Neuronal stem cell (in vitro differentiated cells): ENCODE measurements at regions not wholly inside any gene's neighbourhood (a gene's known extent, or its start where the extent isn't known, plus 50 kb on each side); places are given as distances from the start of the nearest gene placed in this dataset.
"Not testable (repeated sequence)": the region's sequence is repeated elsewhere in the genome, so short reads cannot be mapped to it uniquely, and the experiment has no call there.

ENCODE experiments used
- DNase-seq: peaks from one replicate; pipeline ENCODE4 v3.0.0-alpha.2; 2013; ENCODE audit warnings: low spot score
- H2AFZ ChIP-seq: one replicate; pipeline ENCODE4 v1.6.1; 2013; ENCODE audit warnings: mild to moderate bottlenecking, low read length, inconsistent platforms
- H2AK5ac ChIP-seq: 2 replicates; pipeline ENCODE4 v1.6.1; 2013; ENCODE audit warnings: low read depth, mild to moderate bottlenecking, inconsistent platforms, low read length, moderate library complexity, mixed read lengths
- H2BK120ac ChIP-seq: 2 replicates; pipeline ENCODE4 v1.6.1; 2013; ENCODE audit warnings: low read depth, mild to moderate bottlenecking, inconsistent platforms, low read length, moderate library complexity, mixed read lengths
- H2BK12ac ChIP-seq: one replicate; pipeline ENCODE4 v1.6.1; 2013; ENCODE audit warnings: low read length, inconsistent platforms
- H2BK15ac ChIP-seq: 2 replicates; pipeline ENCODE4 v1.6.1; 2013; ENCODE audit warnings: mild to moderate bottlenecking, low read length, inconsistent platforms, mixed read lengths
- H2BK5ac ChIP-seq: one replicate; pipeline ENCODE4 v1.6.1; 2013; ENCODE audit warnings: inconsistent platforms, mild to moderate bottlenecking, low read length, moderate library complexity
- H3K14ac ChIP-seq: one replicate; pipeline ENCODE4 v1.6.1; 2013; ENCODE audit warnings: low read length, inconsistent platforms
- H3K18ac ChIP-seq: 2 replicates; pipeline ENCODE4 v1.6.1; 2013; ENCODE audit warnings: low read length, inconsistent platforms
- H3K23ac ChIP-seq: 2 replicates; pipeline ENCODE4 v1.6.1; 2013; ENCODE audit warnings: low read depth, mild to moderate bottlenecking, mixed read lengths, low read length, inconsistent platforms; ENCODE audit not compliant: poor library complexity
- H3K27ac ChIP-seq: replicated peaks from 3 replicates; pipeline ENCODE4 v1.5.1; 2013; ENCODE audit warnings: low read length, inconsistent platforms
- H3K27me3 ChIP-seq, 3 experiments: 2 replicates each; pipeline ENCODE4 v1.6.1; 2013; ENCODE audit warnings: low read length in 3 of 3, mild to moderate bottlenecking in 2 of 3, inconsistent platforms in 1 of 3, low read depth in 1 of 3, mixed read lengths in 1 of 3, moderate library complexity in 1 of 3; ENCODE audit not compliant: control insufficient read depth in 3 of 3, insufficient read depth in 3 of 3
- H3K36me3 ChIP-seq, 2 donors: replicated peaks in 1 of 2; 2 replicates each; pipeline ENCODE4 v1.6.1; 2013; ENCODE audit warnings: low read length in 2 of 2; ENCODE audit not compliant: control insufficient read depth in 2 of 2, insufficient read depth in 2 of 2
- H3K4ac ChIP-seq: 2 replicates; pipeline ENCODE4 v1.6.1; 2013; ENCODE audit warnings: inconsistent platforms, mild to moderate bottlenecking, low read length, moderate library complexity
- H3K4me1 ChIP-seq, 2 donors: 1 replicate in 1 of 2; 2 replicates in 1 of 2; pipeline ENCODE4 v1.6.1; 2013; ENCODE audit warnings: low read length in 2 of 2, low read depth in 1 of 2; ENCODE audit not compliant: control insufficient read depth in 2 of 2, insufficient read depth in 1 of 2
- H3K4me2 ChIP-seq: one replicate; pipeline ENCODE4 v1.6.1; 2013; ENCODE audit warnings: mild to moderate bottlenecking, low read length, inconsistent platforms; ENCODE audit not compliant: insufficient read depth, poor library complexity, severe bottlenecking
- H3K4me3 ChIP-seq, 2 donors: 2 replicates each; pipeline ENCODE4 v1.5.1; 2013; ENCODE audit warnings: low read length in 2 of 2, mild to moderate bottlenecking in 2 of 2, inconsistent platforms in 1 of 2, moderate library complexity in 1 of 2
- H3K79me1 ChIP-seq: one replicate; pipeline ENCODE4 v1.6.1; 2013; ENCODE audit warnings: low read depth, mild to moderate bottlenecking, inconsistent platforms, low read length, moderate library complexity
- H3K9ac ChIP-seq: one replicate; pipeline ENCODE4 v1.6.1; 2013; ENCODE audit warnings: mild to moderate bottlenecking, low read depth, low read length, inconsistent platforms; ENCODE audit not compliant: poor library complexity
- H3K9me3 ChIP-seq, 2 donors: replicated peaks in 1 of 2; 2 replicates each; pipeline versions ENCODE3 to v1.6.1; 2013; ENCODE audit warnings: low read length in 2 of 2, mild to moderate bottlenecking in 2 of 2, inconsistent platforms in 1 of 2, low read depth in 1 of 2, mixed read lengths in 1 of 2, moderate library complexity in 1 of 2; ENCODE audit not compliant: control insufficient read depth in 2 of 2, insufficient read depth in 1 of 2
- H4K8ac ChIP-seq: one replicate; pipeline ENCODE4 v1.6.1; 2013; ENCODE audit warnings: low read depth, mild to moderate bottlenecking, inconsistent platforms, low read length, moderate library complexity
- H4K91ac ChIP-seq: one replicate; pipeline ENCODE4 v1.6.1; 2013; ENCODE audit warnings: low read length, low read depth, mild to moderate bottlenecking, inconsistent platforms; ENCODE audit not compliant: poor library complexity
- WGBS, 2 donors: extraction: QIAGEN DNeasy Blood & Tissue Kit; methylation state at CpG; one replicate each; pipeline ENCODE4 v1.1.7; 2013; ENCODE audit warnings: missing lambda C conversion rate in 2 of 2, mixed read lengths in 1 of 2; ENCODE audit not compliant: insufficient read length in 2 of 2, insufficient replicate concordance in 1 of 2; ENCODE audit errors: extremely low coverage in 2 of 2; 5-methylcytosine and 5-hydroxymethylcytosine counted together

DNA sequence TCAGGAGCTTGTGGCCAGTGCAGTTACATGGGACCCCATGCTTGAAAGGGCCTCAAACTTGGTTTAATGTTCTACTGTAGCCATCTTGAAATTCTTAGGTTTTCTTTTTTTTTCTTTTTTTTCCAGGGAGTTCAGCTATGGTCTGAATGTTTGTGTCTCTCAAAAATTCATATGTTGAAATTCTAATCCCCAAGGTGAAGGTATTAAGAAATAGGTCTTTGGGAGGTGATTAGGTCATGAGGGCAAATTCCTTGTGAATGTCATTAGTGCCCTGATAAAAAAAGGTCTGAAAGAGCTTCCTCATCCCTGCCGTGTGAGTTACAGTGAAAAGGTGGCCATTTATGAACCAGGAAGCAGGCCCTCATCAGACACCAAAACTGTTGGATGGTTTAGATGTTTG, 324.1 kb downstream of the C12orf75 start:
- H3K14ac ChIP-seq = no peak overlapping the region
- H3K4ac ChIP-seq = no peak overlapping the region
- no peaks in the 10 kb centered on the region for H3K79me1 ChIP-seq
- no peak overlapping the region for H3K4me3 ChIP-seq
- H3K36me3 ChIP-seq = no peaks in the 10 kb centered on the region
- WGBS, 2 donors = no CpG with 5 or more reads among the region's 1 CpG
- no peak overlapping the region for H4K8ac ChIP-seq
- no peak overlapping the region for H2AK5ac ChIP-seq
- no peak overlapping the region for H3K4me2 ChIP-seq
- H3K23ac ChIP-seq = no peak overlapping the region
- H3K4me1 ChIP-seq = peaks cover 4 to 5% of the 10 kb centered on the region in 2 donors
- H2BK5ac ChIP-seq = no peak overlapping the region
- no peak for DNase-seq
- H4K91ac ChIP-seq = no peak overlapping the region
- no peak overlapping the region for H2BK15ac ChIP-seq
- H2BK12ac ChIP-seq = no peak overlapping the region
- no peak overlapping the region for H3K18ac ChIP-seq
- no peak overlapping the region for H3K9ac ChIP-seq
- no peaks in the 10 kb centered on the region for H3K27me3 ChIP-seq
- peaks cover 0 to 9% of the 10 kb centered on the region in 2 donors for H3K9me3 ChIP-seq
- H2BK120ac ChIP-seq = no peak overlapping the region
- no peak overlapping the region for H2AFZ ChIP-seq
- H3K27ac ChIP-seq = no peak overlapping the region

- H4K8ac ChIP-seq = no peak overlapping the region
- no peak overlapping the region for H2AK5ac ChIP-seq
- H3K79me1 ChIP-seq = no peaks in the 10 kb centered on the region
- H3K18ac ChIP-seq = no peak overlapping the region
- H4K91ac ChIP-seq = no peak overlapping the region
- no peaks in the 10 kb centered on the region for H3K36me3 ChIP-seq
- no peak overlapping the region for H2BK5ac ChIP-seq
- no peak overlapping the region for H2AFZ ChIP-seq
- H3K4me1 ChIP-seq = peaks cover 5 to 6% of the 10 kb centered on the region in 2 donors
- no peak overlapping the region for H2BK15ac ChIP-seq
- no peaks in the 10 kb centered on the region for H3K9me3 ChIP-seq
- H3K14ac ChIP-seq = no peak overlapping the region
- no peak overlapping the region for H3K23ac ChIP-seq
- no peak overlapping the region for H3K9ac ChIP-seq
- H3K27ac ChIP-seq = no peak overlapping the region
- H2BK120ac ChIP-seq = no peak overlapping the region
- no peaks in the 10 kb centered on the region for H3K27me3 ChIP-seq
- DNase-seq = no peak
- WGBS, 2 donors = no CpG with 5 or more reads among the region's 2 CpGs
- no peak overlapping the region for H3K4me2 ChIP-seq
- H3K4me3 ChIP-seq = no peak overlapping the region
- no peak overlapping the region for H3K4ac ChIP-seq
- H2BK12ac ChIP-seq = no peak overlapping the region
Observed at GRCh38 chr12:105658389-105658788, 327.9 kb downstream of the C12orf75 start.

DNA sequence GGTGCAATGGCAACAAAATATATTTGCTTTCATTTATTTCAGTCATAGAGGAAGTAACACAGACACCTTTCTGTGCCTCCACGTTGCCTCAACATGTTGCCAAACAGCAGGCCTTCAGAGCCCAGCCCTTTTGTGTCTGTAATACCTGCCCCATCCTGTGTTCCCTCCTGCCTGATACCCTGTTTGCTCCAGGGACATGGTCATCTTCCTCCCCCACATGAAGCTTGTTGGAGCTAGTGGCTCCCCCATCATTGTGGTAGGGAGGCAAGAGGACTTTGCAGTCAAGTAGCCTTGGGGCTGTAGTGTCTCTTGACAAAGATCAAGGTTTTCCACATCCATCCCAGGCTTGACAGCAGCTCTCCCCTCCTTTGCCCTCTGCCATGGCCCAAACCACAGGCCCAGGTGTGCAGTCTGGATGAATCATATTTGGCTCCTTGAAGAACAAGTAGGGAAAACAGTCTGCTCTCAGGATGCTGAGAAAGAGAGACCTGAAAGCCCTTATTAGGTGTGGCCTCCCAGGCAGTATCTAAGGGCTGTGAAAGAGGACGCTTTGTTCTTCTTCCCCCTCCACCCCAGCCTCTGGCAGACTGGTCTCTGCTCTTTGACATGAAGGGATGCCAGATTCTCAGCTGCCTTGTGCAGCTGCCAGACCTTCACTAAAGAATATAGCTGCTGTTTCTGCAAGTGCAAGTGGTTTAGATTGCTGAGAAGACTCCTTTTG, 329.0 kb downstream of the C12orf75 start:
- H3K23ac ChIP-seq = no peak overlapping the region
- no peak overlapping the region for H4K91ac ChIP-seq
- H2AK5ac ChIP-seq = no peak overlapping the region
- no peak overlapping the region for H4K8ac ChIP-seq
- H2BK15ac ChIP-seq = peak overlapping the region; percentile 34
- H3K27me3 ChIP-seq = no peaks in the 10 kb centered on the region
- no peak overlapping the region for H3K14ac ChIP-seq
- H3K4me1 ChIP-seq = peaks cover 5 to 6% of the 10 kb centered on the region in 2 donors
- no peak overlapping the region for H3K18ac ChIP-seq
- H2AFZ ChIP-seq = no peak overlapping the region
- H2BK5ac ChIP-seq = no peak overlapping the region
- no peaks in the 10 kb centered on the region for H3K9me3 ChIP-seq
- no peak overlapping the region for H2BK120ac ChIP-seq
- no peak overlapping the region for H3K4me3 ChIP-seq
- H3K4me2 ChIP-seq = no peak overlapping the region
- WGBS, 2 donors = no CpG with 5 or more reads among the region's 2 CpGs
- H3K9ac ChIP-seq = no peak overlapping the region
- DNase-seq = no peak
- no peak overlapping the region for H3K4ac ChIP-seq
- no peaks in the 10 kb centered on the region for H3K79me1 ChIP-seq
- H2BK12ac ChIP-seq = no peak overlapping the region
- no peak overlapping the region for H3K27ac ChIP-seq
- no peaks in the 10 kb centered on the region for H3K36me3 ChIP-seq

GRCh38 chr12:105664765-105665164, 334.3 kb downstream of the C12orf75 start:
- not testable (repeated sequence) for H2BK12ac ChIP-seq, H2BK15ac ChIP-seq, H3K36me3 ChIP-seq, H3K4ac ChIP-seq, H3K27ac ChIP-seq, H3K9ac ChIP-seq, H4K91ac ChIP-seq, H2BK120ac ChIP-seq, H2AK5ac ChIP-seq, H3K18ac ChIP-seq, H3K14ac ChIP-seq, H3K79me1 ChIP-seq, H3K23ac ChIP-seq, H3K4me1 ChIP-seq, H2AFZ ChIP-seq, H2BK5ac ChIP-seq, H3K4me2 ChIP-seq, DNase-seq, H3K9me3 ChIP-seq, H3K27me3 ChIP-seq, H4K8ac ChIP-seq, H3K4me3 ChIP-seq
- WGBS, 2 donors = no CpG with 5 or more reads among the region's 1 CpG
